ENCODE measurements at regions not wholly inside any gene's neighbourhood (a gene's known extent, or its start where the extent isn't known, plus 50 kb on each side); places are given as distances from the start of the nearest gene placed in this dataset.

DNA sequence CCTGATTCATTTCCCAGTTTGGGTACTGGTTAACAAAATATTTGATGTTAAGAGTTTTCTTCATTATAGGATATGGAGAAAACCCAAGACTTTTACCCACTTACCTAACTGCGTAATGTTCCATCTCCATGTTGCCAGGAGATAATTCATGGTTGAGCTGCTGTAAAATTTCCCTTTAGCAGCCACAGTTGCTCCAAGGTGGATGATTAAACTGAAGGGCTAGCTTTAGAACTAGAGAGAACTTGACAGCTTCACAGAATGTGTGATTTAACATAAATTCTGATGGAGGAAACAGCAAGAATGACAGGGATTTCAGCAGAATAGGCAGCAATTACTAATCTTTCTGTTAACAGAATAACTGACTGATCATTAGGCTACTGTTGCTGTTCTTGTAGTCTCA, 236.1 kb downstream of the MEF2C start:
- TF ChIP-seq, protein P1, sequence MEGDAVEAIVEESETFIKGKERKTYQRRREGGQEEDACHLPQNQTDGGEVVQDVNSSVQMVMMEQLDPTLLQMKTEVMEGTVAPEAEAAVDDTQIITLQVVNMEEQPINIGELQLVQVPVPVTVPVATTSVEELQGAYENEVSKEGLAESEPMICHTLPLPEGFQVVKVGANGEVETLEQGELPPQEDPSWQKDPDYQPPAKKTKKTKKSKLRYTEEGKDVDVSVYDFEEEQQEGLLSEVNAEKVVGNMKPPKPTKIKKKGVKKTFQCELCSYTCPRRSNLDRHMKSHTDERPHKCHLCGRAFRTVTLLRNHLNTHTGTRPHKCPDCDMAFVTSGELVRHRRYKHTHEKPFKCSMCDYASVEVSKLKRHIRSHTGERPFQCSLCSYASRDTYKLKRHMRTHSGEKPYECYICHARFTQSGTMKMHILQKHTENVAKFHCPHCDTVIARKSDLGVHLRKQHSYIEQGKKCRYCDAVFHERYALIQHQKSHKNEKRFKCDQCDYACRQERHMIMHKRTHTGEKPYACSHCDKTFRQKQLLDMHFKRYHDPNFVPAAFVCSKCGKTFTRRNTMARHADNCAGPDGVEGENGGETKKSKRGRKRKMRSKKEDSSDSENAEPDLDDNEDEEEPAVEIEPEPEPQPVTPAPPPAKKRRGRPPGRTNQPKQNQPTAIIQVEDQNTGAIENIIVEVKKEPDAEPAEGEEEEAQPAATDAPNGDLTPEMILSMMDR (IDR thresholded peaks at IDR 0.05; ENCODE audit: low read length), result no peak
- no peak for TF ChIP-seq EZH2phosphoT487 (IDR thresholded peaks at IDR 0.05; ENCODE audit: low read length)
- TF ChIP-seq EZH2 (optimal IDR thresholded peaks at IDR 0.05; ENCODE audit: low read depth, low read length), result no peak

Measured in MM.1S (cell line).